Trophoblast cell (in vitro differentiated cells and primary cell): ENCODE measurements at regions not wholly inside any gene's neighbourhood (a gene's known extent, or its start where the extent isn't known, plus 50 kb on each side); places are given as distances from the start of the nearest gene placed in this dataset.

Experiments
- DNase-seq, 2 donors: peaks; one replicate each; pipeline ENCODE4 v3.0.0-alpha.2; 2016
- H2AFZ ChIP-seq: 2 replicates; pipeline ENCODE4 v1.6.1; 2013; ENCODE audit warnings: low read length, moderate library complexity, mild to moderate bottlenecking; ENCODE audit not compliant: insufficient read depth, poor library complexity
- H2AK5ac ChIP-seq: 2 replicates; pipeline ENCODE4 v1.6.1; 2013; ENCODE audit warnings: mild to moderate bottlenecking, low read length
- H2BK120ac ChIP-seq: 2 replicates; pipeline ENCODE4 v1.6.1; 2013; ENCODE audit warnings: low read length, mild to moderate bottlenecking, moderate library complexity; ENCODE audit not compliant: insufficient read depth, poor library complexity
- H2BK12ac ChIP-seq: 2 replicates; pipeline ENCODE4 v1.6.1; 2013; ENCODE audit warnings: mild to moderate bottlenecking, low read length, moderate library complexity
- H2BK5ac ChIP-seq: 2 replicates; pipeline ENCODE4 v1.6.1; 2013; ENCODE audit warnings: low read length, low read depth, moderate library complexity, mild to moderate bottlenecking; ENCODE audit not compliant: poor library complexity
- H3K14ac ChIP-seq: 2 replicates; pipeline ENCODE4 v1.6.1; 2013; ENCODE audit warnings: mild to moderate bottlenecking, low read length
- H3K18ac ChIP-seq: 2 replicates; pipeline ENCODE4 v1.6.1; 2013; ENCODE audit warnings: mild to moderate bottlenecking, low read length
- H3K23ac ChIP-seq: 2 replicates; pipeline ENCODE4 v1.6.1; 2013; ENCODE audit warnings: low read length
- H3K27ac ChIP-seq: 2 replicates; pipeline ENCODE4 v1.5.1; 2013; ENCODE audit warnings: low read depth, mild to moderate bottlenecking, inconsistent platforms, low read length, moderate library complexity
- H3K27me3 ChIP-seq: 2 replicates; pipeline ENCODE4 v1.6.1; 2013; ENCODE audit warnings: inconsistent platforms, mild to moderate bottlenecking, low read length, moderate library complexity; ENCODE audit not compliant: insufficient read depth
- H3K36me3 ChIP-seq, 2 experiments: 1 replicate in 1 of 2; 2 replicates in 1 of 2; pipeline ENCODE4 v1.6.1; 2013; ENCODE audit warnings: low read length in 2 of 2, mild to moderate bottlenecking in 2 of 2, moderate library complexity in 1 of 2; ENCODE audit not compliant: insufficient read depth in 2 of 2, control insufficient read depth in 1 of 2
- H3K4ac ChIP-seq: 2 replicates; pipeline ENCODE4 v1.6.1; 2013; ENCODE audit warnings: low read depth, mild to moderate bottlenecking, low read length, moderate library complexity
- H3K4me1 ChIP-seq, 2 experiments: 1 replicate in 1 of 2; 2 replicates in 1 of 2; pipeline ENCODE4 v1.6.1; 2013; ENCODE audit warnings: low read length in 2 of 2, mild to moderate bottlenecking in 2 of 2, moderate library complexity in 1 of 2; ENCODE audit not compliant: insufficient read depth in 2 of 2, control insufficient read depth in 1 of 2
- H3K4me2 ChIP-seq: 2 replicates; pipeline ENCODE4 v1.6.1; 2013; ENCODE audit warnings: inconsistent platforms, mild to moderate bottlenecking, low read length, moderate library complexity
- H3K4me3 ChIP-seq: 2 replicates; pipeline ENCODE4 v1.5.1; 2013; ENCODE audit warnings: mild to moderate bottlenecking, low read depth, low read length, inconsistent platforms
- H3K79me1 ChIP-seq: one replicate; pipeline ENCODE4 v1.6.1; 2013; ENCODE audit warnings: low read length
- H3K79me2 ChIP-seq: 2 replicates; pipeline ENCODE4 v1.6.1; 2013; ENCODE audit warnings: low read length, mild to moderate bottlenecking; ENCODE audit not compliant: control insufficient read depth, insufficient read depth, poor library complexity
- H3K9ac ChIP-seq: 2 replicates; pipeline ENCODE4 v1.6.1; 2013; ENCODE audit warnings: mild to moderate bottlenecking, low read length
- H3K9me3 ChIP-seq: 2 replicates; pipeline ENCODE4 v1.6.1; 2013; ENCODE audit warnings: low read depth, mild to moderate bottlenecking, control low read depth, inconsistent platforms, low read length; ENCODE audit not compliant: insufficient read depth
- H4K12ac ChIP-seq: 2 replicates; pipeline ENCODE4 v1.6.1; 2013; ENCODE audit warnings: low read depth, mild to moderate bottlenecking, low read length, moderate library complexity
- H4K8ac ChIP-seq: 2 replicates; pipeline ENCODE4 v1.6.1; 2013; ENCODE audit warnings: low read depth, mild to moderate bottlenecking, low read length, moderate library complexity
- H4K91ac ChIP-seq: one replicate; pipeline ENCODE4 v1.6.1; 2013; ENCODE audit warnings: low read depth, mild to moderate bottlenecking, low read length, moderate library complexity
- WGBS: extraction: QIAGEN DNeasy Blood & Tissue Kit; methylation state at CpG from one replicate; pipeline ENCODE4 v1.1.7; 2013; ENCODE audit warnings: missing lambda C conversion rate; ENCODE audit not compliant: insufficient read length, insufficient coverage; ENCODE audit errors: extremely low coverage; 5-methylcytosine and 5-hydroxymethylcytosine counted together

DNA sequence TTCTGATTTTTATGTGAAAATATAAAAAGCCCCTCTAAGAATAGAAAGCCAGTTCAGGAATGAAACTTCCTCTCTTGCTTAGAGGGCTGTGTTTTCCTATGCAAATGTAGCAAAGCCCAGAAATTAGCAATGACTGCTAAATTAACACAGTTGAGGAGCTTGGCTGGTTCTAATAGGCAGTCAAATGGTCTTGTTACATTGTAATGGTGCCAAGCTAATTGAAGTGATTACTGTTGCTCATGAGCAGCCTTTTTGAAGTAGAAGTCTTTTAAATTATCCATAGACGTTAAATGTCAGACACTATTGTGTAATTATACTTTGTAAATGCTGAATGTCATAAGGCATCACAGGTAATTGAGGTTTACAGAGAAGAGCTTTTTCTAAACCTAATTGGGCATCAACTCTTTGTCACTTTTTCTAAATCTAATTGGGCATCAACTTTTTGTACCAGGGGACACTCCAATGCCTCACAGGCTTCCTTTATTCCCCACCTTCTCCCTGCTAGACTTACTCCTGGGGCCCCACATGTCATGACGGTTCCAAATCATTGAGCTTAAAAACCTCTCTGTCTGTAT is 229.1 kb downstream of the PSAT1 start:
- H2BK120ac ChIP-seq: no peak overlapping the region
- no peaks in the 10 kb centered on the region for H3K79me2 ChIP-seq
- no peak overlapping the region for H4K8ac ChIP-seq
- no peak overlapping the region for H4K12ac ChIP-seq
- no peaks in the 10 kb centered on the region for H3K4me1 ChIP-seq
- no peak overlapping the region for H2BK12ac ChIP-seq
- H3K4me2 ChIP-seq: no peak overlapping the region
- H3K18ac ChIP-seq: no peak overlapping the region
- H2BK5ac ChIP-seq: no peak overlapping the region
- no peaks in the 10 kb centered on the region for H3K9me3 ChIP-seq
- H4K91ac ChIP-seq: no peak overlapping the region
- no peak overlapping the region for H2AFZ ChIP-seq
- H2AK5ac ChIP-seq: no peak overlapping the region
- H3K4ac ChIP-seq: no peak overlapping the region
- WGBS: no CpG with 5 or more reads among the region's 2 CpGs
- H3K9ac ChIP-seq: no peak overlapping the region
- H3K27me3 ChIP-seq: no peaks in the 10 kb centered on the region
- H3K23ac ChIP-seq: no peak overlapping the region
- no peaks in the 10 kb centered on the region for H3K79me1 ChIP-seq
- no peak for DNase-seq
- H3K36me3 ChIP-seq: no peaks in the 10 kb centered on the region
- H3K27ac ChIP-seq: no peak overlapping the region
- no peak overlapping the region for H3K14ac ChIP-seq
- no peak overlapping the region for H3K4me3 ChIP-seq

DNA sequence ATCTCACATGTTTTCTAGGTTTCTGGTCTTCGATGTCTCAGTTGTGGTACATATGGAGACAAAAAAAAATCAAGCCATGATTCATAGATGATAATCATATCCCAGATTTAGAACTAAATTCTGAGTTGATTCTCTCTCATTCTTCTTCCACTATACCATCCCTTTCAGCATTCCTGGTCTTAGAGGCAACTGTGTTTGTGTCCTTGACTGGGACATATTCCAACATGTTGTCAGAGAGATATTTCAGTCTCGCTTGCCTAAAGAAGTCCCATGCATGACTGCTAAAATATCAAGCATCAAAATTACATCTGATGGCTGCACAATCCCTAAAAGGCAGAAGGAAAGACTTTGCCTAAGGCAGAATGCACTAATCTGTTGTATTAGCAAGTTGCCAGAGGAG is 236.6 kb downstream of the PSAT1 start:
- Histone ChIP-seq H2BK5ac (no peak overlapping the region), H3K9ac (no peak overlapping the region), H3K27me3 (no peaks in the 10 kb centered on the region), H3K36me3 (no peaks in the 10 kb centered on the region), H3K4me2 (no peak overlapping the region), H3K4me1 (no peaks in the 10 kb centered on the region), H2BK12ac (no peak overlapping the region), H3K9me3 (no peaks in the 10 kb centered on the region), H3K18ac (no peak overlapping the region), H3K4ac (no peak overlapping the region), H3K27ac (no peak overlapping the region), H4K12ac (no peak overlapping the region), H3K4me3 (no peak overlapping the region), H3K79me2 (no peaks in the 10 kb centered on the region), H4K91ac (no peak overlapping the region), H2AFZ (no peak overlapping the region), H3K79me1 (no peaks in the 10 kb centered on the region), H2AK5ac (no peak overlapping the region), H3K23ac (no peak overlapping the region), H3K14ac (no peak overlapping the region), H2BK120ac (no peak overlapping the region), H4K8ac (no peak overlapping the region)
- no peak for DNase-seq
- no CpG with 5 or more reads among the region's 2 CpGs for WGBS

DNA sequence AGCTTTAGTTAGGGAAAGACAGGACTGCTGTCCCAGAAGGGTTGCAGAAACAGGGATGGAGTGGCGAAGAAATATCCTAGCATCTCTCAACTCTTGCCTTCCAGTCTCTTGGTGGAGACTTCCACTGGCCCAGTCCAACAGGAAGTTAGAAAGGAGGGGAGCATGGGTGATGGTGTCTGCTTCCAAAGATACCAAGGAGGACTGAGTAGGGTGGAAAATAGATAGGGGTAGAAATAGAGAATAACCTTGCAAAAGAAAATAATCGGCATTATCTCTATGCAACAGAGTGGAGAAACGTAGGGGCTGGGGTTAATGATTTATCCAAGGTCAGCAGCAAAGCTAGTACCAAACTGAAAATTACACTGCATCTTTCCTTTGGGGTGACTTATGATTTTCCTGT is 242.3 kb downstream of the PSAT1 start:
- no peak overlapping the region for H3K14ac ChIP-seq
- no peak for DNase-seq
- no CpG with 5 or more reads among the region's 3 CpGs for WGBS
- no peaks in the 10 kb centered on the region for H3K27me3 ChIP-seq
- no peak overlapping the region for H3K4me2 ChIP-seq
- no peaks in the 10 kb centered on the region for H3K79me1 ChIP-seq
- H2AK5ac ChIP-seq: no peak overlapping the region
- no peak overlapping the region for H4K12ac ChIP-seq
- H3K9ac ChIP-seq: no peak overlapping the region
- no peak overlapping the region for H4K8ac ChIP-seq
- no peaks in the 10 kb centered on the region for H3K36me3 ChIP-seq
- H4K91ac ChIP-seq: no peak overlapping the region
- no peak overlapping the region for H2BK5ac ChIP-seq
- H3K23ac ChIP-seq: no peak overlapping the region
- no peak overlapping the region for H2AFZ ChIP-seq
- H3K18ac ChIP-seq: no peak overlapping the region
- H2BK120ac ChIP-seq: no peak overlapping the region
- H3K27ac ChIP-seq: no peak overlapping the region
- H3K4me3 ChIP-seq: no peak overlapping the region
- H3K79me2 ChIP-seq: no peaks in the 10 kb centered on the region
- H3K4ac ChIP-seq: no peak overlapping the region
- H3K9me3 ChIP-seq: no peaks in the 10 kb centered on the region
- no peak overlapping the region for H2BK12ac ChIP-seq
- no peaks in the 10 kb centered on the region for H3K4me1 ChIP-seq

DNA sequence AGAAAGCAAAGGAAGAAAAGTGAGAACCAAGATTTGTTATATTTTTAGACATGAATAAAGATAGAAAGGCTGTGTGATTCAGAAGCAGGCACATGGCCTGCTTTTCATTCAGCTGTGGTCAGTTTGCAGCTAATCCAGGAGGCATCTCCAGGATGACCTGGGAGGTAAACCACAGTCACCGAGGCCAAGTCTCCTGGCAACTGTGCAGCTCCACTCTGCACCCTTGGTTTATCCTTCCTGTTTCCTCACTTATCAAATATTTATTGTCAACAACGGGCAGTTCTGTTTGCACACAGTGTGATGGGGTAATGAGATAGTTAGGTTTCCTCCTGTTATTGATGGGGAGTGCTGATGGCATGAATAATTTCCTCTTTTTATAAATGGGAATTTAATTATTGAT is 243.0 kb downstream of the PSAT1 start:
- Histone ChIP-seq H3K23ac (no peak overlapping the region), H3K4me1 (no peaks in the 10 kb centered on the region)
- no CpG with 5 or more reads among the region's 2 CpGs for WGBS

More for the DNA sequence above, 243.0 kb downstream of the PSAT1 start:
- Histone ChIP-seq H4K91ac (no peak overlapping the region), H3K14ac (no peak overlapping the region), H3K27ac (no peak overlapping the region), H4K8ac (no peak overlapping the region), H4K12ac (no peak overlapping the region), H2AK5ac (no peak overlapping the region), H3K4me3 (no peak overlapping the region), H2AFZ (no peak overlapping the region), H2BK12ac (no peak overlapping the region), H3K36me3 (no peaks in the 10 kb centered on the region), H3K79me2 (no peaks in the 10 kb centered on the region), H3K79me1 (no peaks in the 10 kb centered on the region), H3K4ac (no peak overlapping the region), H3K9me3 (no peaks in the 10 kb centered on the region), H2BK5ac (no peak overlapping the region), H3K18ac (no peak overlapping the region), H2BK120ac (no peak overlapping the region), H3K9ac (no peak overlapping the region), H3K4me2 (no peak overlapping the region), H3K27me3 (no peaks in the 10 kb centered on the region)
- no peak for DNase-seq
